HUES48 (cell line): ENCODE measurements at regions not wholly inside any gene's neighbourhood (a gene's known extent, or its start where the extent isn't known, plus 50 kb on each side); places are given as distances from the start of the nearest gene placed in this dataset.

Experiments
- H3K27ac ChIP-seq: one replicate; pipeline ENCODE4 v1.7.0; 2013; ENCODE audit warnings: low read depth, low read length, inconsistent platforms
- H3K27me3 ChIP-seq: 2 replicates; pipeline ENCODE4 v1.6.1; 2013; ENCODE audit warnings: mild to moderate bottlenecking, low read length; ENCODE audit not compliant: control insufficient read depth, insufficient read depth
- H3K36me3 ChIP-seq: 2 replicates; pipeline ENCODE4 v1.6.1; 2013; ENCODE audit warnings: low read length; ENCODE audit not compliant: control insufficient read depth, insufficient read depth
- H3K4me1 ChIP-seq: 2 replicates; pipeline ENCODE4 v1.6.1; 2013; ENCODE audit warnings: mild to moderate bottlenecking, low read length; ENCODE audit not compliant: control insufficient read depth, insufficient read depth
- H3K4me3 ChIP-seq: 2 replicates; pipeline ENCODE4 v1.5.1; 2013; ENCODE audit warnings: mild to moderate bottlenecking, low read depth, low read length
- H3K9ac ChIP-seq: 2 replicates; pipeline ENCODE4 v1.6.1; 2013; ENCODE audit warnings: mild to moderate bottlenecking, low read depth, low read length, moderate library complexity
- H3K9me3 ChIP-seq: 2 replicates; pipeline ENCODE4 v1.6.1; 2013; ENCODE audit warnings: low read length; ENCODE audit not compliant: control insufficient read depth, insufficient read depth

DNA sequence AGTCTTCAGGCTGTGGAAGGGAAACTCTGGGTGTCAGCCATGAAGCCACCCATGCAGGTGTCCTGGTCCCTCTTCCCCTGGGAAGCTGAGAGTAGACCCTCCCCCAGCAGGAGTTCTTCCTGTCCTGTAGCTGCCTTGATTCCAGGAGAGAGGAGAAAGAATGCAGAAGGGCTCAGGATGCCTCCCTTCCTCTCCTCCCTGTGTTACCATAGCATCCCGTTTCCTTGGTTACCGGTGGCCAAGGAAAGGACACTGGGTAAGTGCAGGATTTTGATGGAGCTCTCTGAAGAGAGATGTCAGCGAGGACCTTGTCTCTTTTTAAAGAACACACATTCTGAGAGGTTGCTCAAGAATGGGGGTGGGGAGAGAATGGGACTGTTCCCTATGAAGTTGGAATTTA is 304.1 kb upstream of the N4BP1 start:
- H3K9ac ChIP-seq, result no peak overlapping the region

GRCh38 chr16:48913384-48913783 is 303.4 kb upstream of the N4BP1 start:
- Histone ChIP-seq H3K9me3 (no peaks in the 10 kb centered on the region), H3K27me3 (no peaks in the 10 kb centered on the region), H3K27ac (no peak overlapping the region), H3K4me3 (no peak overlapping the region), H3K4me1 (0 out of 2 replicates have a peak, but pooled peaks cover 4% of the 10 kb centered on the region), H3K9ac (no peak overlapping the region), H3K36me3 (no peaks in the 10 kb centered on the region)

More for the DNA sequence above, 304.1 kb upstream of the N4BP1 start:
- Histone ChIP-seq H3K27me3 (no peaks in the 10 kb centered on the region), H3K9me3 (no peaks in the 10 kb centered on the region), H3K4me3 (no peak overlapping the region), H3K27ac (no peak overlapping the region), H3K36me3 (no peaks in the 10 kb centered on the region), H3K4me1 (0 out of 2 replicates have a peak, but pooled peaks cover 4% of the 10 kb centered on the region)

DNA sequence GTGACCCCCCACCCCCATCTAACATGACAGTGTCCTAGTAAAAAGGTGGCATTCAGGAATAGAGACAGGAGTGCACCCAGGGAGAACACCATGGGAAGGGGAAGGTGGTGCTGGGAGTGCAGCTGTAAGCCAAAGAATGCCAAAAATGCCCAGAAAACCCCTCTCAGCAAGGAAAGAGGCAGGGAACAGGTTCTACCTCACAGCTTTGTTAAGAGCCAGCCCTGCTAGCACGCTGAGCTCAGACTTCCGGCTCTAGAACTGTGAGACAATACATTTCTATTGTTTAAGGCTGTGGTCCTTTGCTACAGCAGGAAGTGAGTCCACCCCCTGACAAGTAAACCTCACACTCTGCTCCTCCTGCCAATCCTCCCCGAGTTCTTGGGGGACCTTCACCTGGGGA is 302.4 kb upstream of the N4BP1 start:
- Histone ChIP-seq H3K27ac (no peak overlapping the region), H3K4me1 (0 out of 2 replicates have a peak, but pooled peaks cover 4% of the 10 kb centered on the region), H3K4me3 (no peak overlapping the region), H3K27me3 (no peaks in the 10 kb centered on the region), H3K9me3 (no peaks in the 10 kb centered on the region), H3K36me3 (no peaks in the 10 kb centered on the region), H3K9ac (no peak overlapping the region)

DNA sequence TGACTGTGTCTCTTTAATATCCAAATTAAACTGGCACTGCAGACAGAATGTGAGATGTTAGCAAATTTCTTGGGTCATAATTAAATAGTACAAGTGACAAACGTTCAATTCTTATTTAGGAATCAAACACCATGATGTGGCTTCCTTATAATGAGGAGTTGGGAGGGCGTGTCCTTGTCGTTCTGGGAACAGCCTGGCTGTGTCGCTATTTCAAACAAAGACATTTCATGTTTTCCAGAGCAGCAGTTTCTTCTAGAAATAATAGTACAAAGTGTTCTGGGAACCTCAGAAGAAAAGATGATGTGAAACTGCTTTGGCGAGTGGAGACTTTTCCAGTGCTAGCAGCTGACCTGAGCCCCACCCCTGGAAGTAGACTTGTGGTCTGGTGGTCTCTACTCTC is 301.7 kb upstream of the N4BP1 start:
- no peak overlapping the region for H3K4me3 ChIP-seq
- H3K4me1 ChIP-seq, result 0 out of 2 replicates have a peak, but pooled peaks cover 4% of the 10 kb centered on the region
- H3K9ac ChIP-seq, result no peak overlapping the region
- no peaks in the 10 kb centered on the region for H3K36me3 ChIP-seq
- no peak overlapping the region for H3K27ac ChIP-seq
- no peaks in the 10 kb centered on the region for H3K27me3 ChIP-seq
- H3K9me3 ChIP-seq, result no peaks in the 10 kb centered on the region

GRCh38 chr16:48910214-48910613 is 300.2 kb upstream of the N4BP1 start:
- Histone ChIP-seq H3K9me3 (no peaks in the 10 kb centered on the region), H3K27me3 (no peaks in the 10 kb centered on the region), H3K36me3 (no peaks in the 10 kb centered on the region), H3K27ac (no peak overlapping the region), H3K4me3 (no peak overlapping the region), H3K4me1 (0 out of 2 replicates have a peak, but pooled peaks cover 4% of the 10 kb centered on the region), H3K9ac (no peak overlapping the region)

DNA sequence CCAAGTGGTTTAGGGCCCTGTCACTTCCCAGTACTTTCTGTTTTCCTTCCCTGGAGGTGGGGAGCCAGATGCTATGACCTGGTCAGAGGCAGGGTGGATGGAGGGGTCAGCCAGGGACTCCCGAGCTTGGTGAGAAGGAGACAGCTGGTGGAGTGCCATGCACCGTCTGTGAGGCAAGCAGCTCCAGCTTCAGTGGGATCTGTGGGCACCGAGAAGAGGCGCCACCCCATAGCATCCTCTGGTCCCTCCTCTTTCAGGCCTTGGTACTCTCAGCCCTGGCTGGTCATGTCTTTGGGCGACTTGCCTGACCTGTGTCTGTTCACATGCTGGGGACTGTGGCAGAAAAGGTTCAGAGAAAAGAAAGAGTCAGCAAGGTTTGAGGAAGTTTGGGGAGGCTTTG is 299.3 kb upstream of the N4BP1 start:
- H3K4me1 ChIP-seq, result 0 out of 2 replicates have a peak, but pooled peaks cover 4% of the 10 kb centered on the region
- H3K4me3 ChIP-seq, result no peak overlapping the region
- no peaks in the 10 kb centered on the region for H3K9me3 ChIP-seq
- H3K36me3 ChIP-seq, result no peaks in the 10 kb centered on the region
- no peak overlapping the region for H3K27ac ChIP-seq
- H3K27me3 ChIP-seq, result no peaks in the 10 kb centered on the region
- H3K9ac ChIP-seq, result no peak overlapping the region

DNA sequence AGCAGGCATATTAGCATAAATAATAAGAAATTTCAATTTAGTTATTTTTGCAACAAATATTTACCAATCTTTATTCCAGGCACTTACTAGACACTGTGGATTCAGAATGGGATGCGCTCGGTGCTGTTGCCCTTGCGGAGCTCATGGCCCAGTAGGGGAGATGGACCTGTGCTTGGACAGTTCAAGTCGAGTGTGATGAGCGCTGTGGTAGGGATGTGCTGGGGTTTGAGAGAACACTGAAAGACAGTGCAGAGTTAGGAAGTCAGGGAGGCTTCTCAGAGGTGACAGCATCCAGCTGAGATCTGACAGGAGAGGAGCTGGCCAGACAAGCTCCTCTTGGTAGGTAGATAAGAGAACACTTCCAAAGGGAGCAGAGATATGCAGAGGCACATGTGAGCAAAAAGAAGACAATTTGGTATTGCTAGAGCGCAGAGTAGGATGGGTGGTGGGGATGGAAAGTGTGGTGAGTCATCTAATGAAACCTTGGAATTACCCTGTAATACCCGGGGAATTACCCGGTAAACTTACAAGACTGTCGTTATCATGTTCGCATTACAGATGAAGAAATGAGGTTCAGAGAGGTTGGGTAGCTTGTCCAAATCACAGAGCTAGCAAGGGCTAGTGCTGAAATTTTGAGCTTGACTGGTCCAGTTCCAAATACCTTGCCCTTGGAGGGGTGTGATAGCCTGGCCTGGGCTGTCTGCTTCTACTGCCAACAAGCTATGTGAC is 298.1 kb upstream of the N4BP1 start:
- Histone ChIP-seq H3K4me1 (peaks cover 4% of the 10 kb centered on the region; the same call in 1 of the 2 replicates), H3K36me3 (no peaks in the 10 kb centered on the region)

GRCh38 chr16:48905632-48906505 is 295.9 kb upstream of the N4BP1 start:
- Histone ChIP-seq H3K9ac (no peak overlapping the region), H3K27me3 (no peaks in the 10 kb centered on the region), H3K4me1 (peaks cover 10% of the 10 kb centered on the region; the same call in 1 of the 2 replicates), H3K4me3 (no peak overlapping the region), H3K9me3 (no peaks in the 10 kb centered on the region), H3K36me3 (no peaks in the 10 kb centered on the region), H3K27ac (no peak overlapping the region)

More for the DNA sequence above, 298.1 kb upstream of the N4BP1 start:
- no peaks in the 10 kb centered on the region for H3K27me3 ChIP-seq
- no peak overlapping the region for H3K27ac ChIP-seq
- H3K4me3 ChIP-seq, result no peak overlapping the region
- no peak overlapping the region for H3K9ac ChIP-seq
- no peaks in the 10 kb centered on the region for H3K9me3 ChIP-seq

DNA sequence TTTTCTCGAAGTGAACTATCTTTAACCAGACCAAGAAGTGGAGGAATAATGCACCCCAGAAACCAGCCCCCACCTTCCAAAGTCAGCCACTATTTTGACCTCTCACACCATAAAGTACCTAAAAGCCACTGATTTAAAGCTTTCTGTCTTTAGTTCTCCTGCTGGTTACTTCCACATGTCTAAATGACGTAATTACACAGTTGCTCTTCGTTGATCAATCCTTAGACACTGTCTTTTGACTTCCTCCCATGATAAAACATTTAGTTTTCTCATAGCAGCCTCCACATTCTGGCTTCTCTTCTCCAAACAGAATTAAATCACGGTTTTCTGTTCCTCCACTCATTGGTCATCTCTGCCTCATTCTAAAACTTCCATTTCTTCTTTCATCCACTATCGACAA is 294.4 kb upstream of the N4BP1 start:
- Histone ChIP-seq H3K27ac (no peak overlapping the region), H3K4me3 (no peak overlapping the region), H3K27me3 (no peaks in the 10 kb centered on the region), H3K4me1 (peaks cover 10% of the 10 kb centered on the region; the same call in 1 of the 2 replicates), H3K9ac (no peak overlapping the region), H3K9me3 (no peaks in the 10 kb centered on the region), H3K36me3 (no peaks in the 10 kb centered on the region)

GRCh38 chr16:48903039-48903438 is 293.1 kb upstream of the N4BP1 start:
- Histone ChIP-seq H3K36me3 (no peaks in the 10 kb centered on the region), H3K9me3 (no peaks in the 10 kb centered on the region), H3K9ac (no peak overlapping the region), H3K4me3 (no peak overlapping the region), H3K4me1 (peaks cover 10% of the 10 kb centered on the region; the same call in 1 of the 2 replicates), H3K27me3 (no peaks in the 10 kb centered on the region), H3K27ac (no peak overlapping the region)
